KMS-11 (cell line): ENCODE measurements at regions not wholly inside any gene's neighbourhood (a gene's known extent, or its start where the extent isn't known, plus 50 kb on each side); places are given as distances from the start of the nearest gene placed in this dataset.

Experiments used
- H2AFZ ChIP-seq: fragments of 200-600 bp; sonication (generic); 2 replicates; pipeline ENCODE4 v1.6.1; 2016; ENCODE audit warnings: antibody characterized with exemption, mixed run types, low read depth
- H3K27ac ChIP-seq: fragments of 200-600 bp; sonication (generic); 2 replicates; pipeline ENCODE4 v1.6.1; 2016; ENCODE audit warnings: mild to moderate bottlenecking, mixed run types
- H3K27me3 ChIP-seq: fragments of 200-600 bp; sonication (generic); 2 replicates; pipeline ENCODE4 v1.6.1; 2017; ENCODE audit warnings: mild to moderate bottlenecking, low read depth, mixed run types, moderate library complexity; ENCODE audit not compliant: insufficient read depth
- H3K36me3 ChIP-seq: fragments of 200-600 bp; sonication (generic); 2 replicates; pipeline ENCODE4 v1.6.1; 2017; ENCODE audit warnings: mild to moderate bottlenecking, mixed run types; ENCODE audit not compliant: insufficient read depth
- H3K4me1 ChIP-seq: fragments of 200-600 bp; sonication (generic); 2 replicates; pipeline ENCODE4 v1.6.1; 2016; ENCODE audit warnings: mild to moderate bottlenecking, low read depth, mixed run types; ENCODE audit not compliant: poor library complexity, severe bottlenecking
- H3K4me2 ChIP-seq: fragments of 200-600 bp; sonication (generic); 2 replicates; pipeline ENCODE4 v1.7.0; 2016; ENCODE audit warnings: mild to moderate bottlenecking, mixed run types
- H3K4me3 ChIP-seq: fragments of 200-600 bp; sonication (generic); IDR thresholded peaks from 2 replicates; pipeline ENCODE4 v1.6.1; 2017; ENCODE audit warnings: low read depth, low read length, mixed read lengths; ENCODE audit not compliant: insufficient read depth
- H3K79me2 ChIP-seq: fragments of 200-600 bp; sonication (generic); 2 replicates; pipeline ENCODE4 v1.6.1; 2016; ENCODE audit warnings: low read depth, mixed run types; ENCODE audit not compliant: insufficient read depth
- H3K9ac ChIP-seq: fragments of 200-600 bp; sonication (generic); 2 replicates; pipeline ENCODE4 v1.6.1; 2016; ENCODE audit warnings: mild to moderate bottlenecking, mixed run types
- H4K20me1 ChIP-seq: fragments of 200-600 bp; sonication (generic); 2 replicates; pipeline ENCODE4 v1.6.1; 2016; ENCODE audit warnings: mild to moderate bottlenecking, mixed run types; ENCODE audit not compliant: insufficient read depth
- TF ChIP-seq, protein P1 (sequence below): fragments of 200-600 bp; sonication (generic); conservative IDR thresholded peaks from 2 replicates; pipeline ENCODE4 v1.6.1; 2017; ENCODE audit warnings: low read depth, mild to moderate bottlenecking, antibody characterized with exemption, low read length, moderate library complexity, mixed read lengths

DNA sequence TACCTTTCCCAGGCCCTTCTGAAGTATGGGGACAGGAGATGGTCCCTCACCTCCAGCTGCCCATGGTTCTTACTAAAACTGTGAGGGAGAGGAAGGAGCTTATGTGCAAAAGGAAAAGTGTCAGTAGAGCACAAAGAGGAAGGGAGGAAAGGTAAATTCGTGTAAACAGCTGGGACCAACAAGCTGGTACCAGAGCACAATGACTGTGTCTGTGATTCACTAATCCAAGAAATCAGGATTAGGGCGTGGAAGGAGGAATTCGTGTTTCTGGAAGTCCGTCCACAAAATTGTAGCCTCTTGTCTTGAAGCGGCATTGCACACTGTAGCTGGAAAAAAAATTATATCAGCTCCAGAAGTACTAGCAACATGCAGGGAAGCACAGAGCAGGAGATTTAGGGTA is 129.0 kb upstream of the RREB1 start:
- Histone ChIP-seq H3K4me3 (no peak overlapping the region), H4K20me1 (no peaks in the 10 kb centered on the region), H3K27ac (no peak overlapping the region), H3K4me2 (no peak overlapping the region), H3K79me2 (no peaks in the 10 kb centered on the region), H3K36me3 (no peaks in the 10 kb centered on the region), H3K4me1 (no peaks in the 10 kb centered on the region), H2AFZ (no peak overlapping the region), H3K27me3 (no peaks in the 10 kb centered on the region), H3K9ac (no peak overlapping the region)
- TF ChIP-seq, protein P1, sequence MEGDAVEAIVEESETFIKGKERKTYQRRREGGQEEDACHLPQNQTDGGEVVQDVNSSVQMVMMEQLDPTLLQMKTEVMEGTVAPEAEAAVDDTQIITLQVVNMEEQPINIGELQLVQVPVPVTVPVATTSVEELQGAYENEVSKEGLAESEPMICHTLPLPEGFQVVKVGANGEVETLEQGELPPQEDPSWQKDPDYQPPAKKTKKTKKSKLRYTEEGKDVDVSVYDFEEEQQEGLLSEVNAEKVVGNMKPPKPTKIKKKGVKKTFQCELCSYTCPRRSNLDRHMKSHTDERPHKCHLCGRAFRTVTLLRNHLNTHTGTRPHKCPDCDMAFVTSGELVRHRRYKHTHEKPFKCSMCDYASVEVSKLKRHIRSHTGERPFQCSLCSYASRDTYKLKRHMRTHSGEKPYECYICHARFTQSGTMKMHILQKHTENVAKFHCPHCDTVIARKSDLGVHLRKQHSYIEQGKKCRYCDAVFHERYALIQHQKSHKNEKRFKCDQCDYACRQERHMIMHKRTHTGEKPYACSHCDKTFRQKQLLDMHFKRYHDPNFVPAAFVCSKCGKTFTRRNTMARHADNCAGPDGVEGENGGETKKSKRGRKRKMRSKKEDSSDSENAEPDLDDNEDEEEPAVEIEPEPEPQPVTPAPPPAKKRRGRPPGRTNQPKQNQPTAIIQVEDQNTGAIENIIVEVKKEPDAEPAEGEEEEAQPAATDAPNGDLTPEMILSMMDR: no peak

DNA sequence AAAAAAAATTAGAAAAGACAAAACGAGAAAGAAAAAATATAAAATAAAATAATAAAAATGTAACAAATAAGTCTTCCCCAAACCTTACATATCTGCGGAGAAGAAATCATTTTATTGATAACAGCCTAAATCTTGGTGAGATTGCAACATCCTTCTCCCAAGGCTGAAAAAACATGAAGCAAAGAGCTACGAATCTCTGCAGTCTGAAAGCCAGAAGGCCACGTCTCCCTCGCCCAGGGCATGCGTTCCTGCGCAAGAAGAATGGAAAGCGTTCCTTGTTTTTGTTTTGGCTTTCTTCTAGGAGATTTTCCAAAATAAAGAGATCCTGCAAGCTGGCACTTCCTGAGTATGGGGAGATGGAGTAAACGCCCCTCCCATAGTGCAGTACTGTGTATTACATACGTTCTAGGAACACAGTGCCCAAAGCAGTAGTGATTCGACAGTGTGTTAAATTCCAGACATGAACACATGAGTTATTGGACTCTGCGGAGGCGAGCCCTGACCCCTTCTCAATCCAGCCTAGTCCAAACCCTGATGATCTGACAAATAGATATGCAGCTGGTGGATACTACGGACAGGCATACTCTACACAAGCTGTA is 126.7 kb upstream of the RREB1 start:
- Histone ChIP-seq H3K4me1 (no peaks in the 10 kb centered on the region), H3K4me3 (no peak overlapping the region), H3K9ac (no peak overlapping the region), H3K79me2 (no peaks in the 10 kb centered on the region), H3K27me3 (no peaks in the 10 kb centered on the region), H3K4me2 (no peak overlapping the region), H4K20me1 (no peaks in the 10 kb centered on the region), H3K36me3 (no peaks in the 10 kb centered on the region), H3K27ac (no peak overlapping the region), H2AFZ (no peak overlapping the region)
- TF ChIP-seq, protein P1: no peak

DNA sequence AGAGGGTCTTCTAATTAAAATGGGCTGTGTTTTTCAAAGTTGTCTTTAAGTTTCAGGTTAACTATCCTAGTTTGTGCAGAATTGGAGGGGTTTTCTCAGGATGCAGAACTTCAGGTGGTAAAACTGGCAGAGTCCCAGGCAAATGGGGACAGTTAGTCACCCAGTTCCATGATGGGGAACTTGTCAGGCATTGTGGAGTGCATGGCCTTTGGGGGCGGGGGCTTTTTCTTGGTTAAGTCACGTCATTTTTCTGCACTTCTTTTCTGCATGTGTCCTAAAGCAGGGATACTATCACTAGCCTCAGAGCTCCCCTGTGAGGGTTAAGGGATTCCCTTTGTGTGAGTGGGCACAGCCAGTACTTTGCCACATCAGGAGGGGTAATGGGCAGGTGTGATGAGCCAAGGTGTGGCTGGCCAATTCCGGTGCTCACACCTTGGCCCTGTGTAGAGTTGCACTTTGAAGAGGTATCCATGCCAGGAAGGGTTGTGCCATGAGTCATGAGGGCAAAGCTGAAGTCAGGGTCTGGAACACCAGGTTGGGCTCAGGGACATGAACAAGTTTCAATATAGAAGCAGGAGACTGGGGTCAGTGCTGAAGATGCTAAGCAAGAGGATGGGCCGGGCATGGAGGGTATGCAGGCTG is 126.0 kb upstream of the RREB1 start:
- H3K4me2 ChIP-seq: no peak overlapping the region
- H4K20me1 ChIP-seq: no peaks in the 10 kb centered on the region
- H3K4me3 ChIP-seq: no peak overlapping the region
- TF ChIP-seq, protein P1: no peak
- H3K36me3 ChIP-seq: no peaks in the 10 kb centered on the region
- H3K27me3 ChIP-seq: no peaks in the 10 kb centered on the region
- H2AFZ ChIP-seq: no peak overlapping the region
- H3K4me1 ChIP-seq: no peaks in the 10 kb centered on the region
- no peaks in the 10 kb centered on the region for H3K79me2 ChIP-seq
- no peak overlapping the region for H3K27ac ChIP-seq
- H3K9ac ChIP-seq: no peak overlapping the region

DNA sequence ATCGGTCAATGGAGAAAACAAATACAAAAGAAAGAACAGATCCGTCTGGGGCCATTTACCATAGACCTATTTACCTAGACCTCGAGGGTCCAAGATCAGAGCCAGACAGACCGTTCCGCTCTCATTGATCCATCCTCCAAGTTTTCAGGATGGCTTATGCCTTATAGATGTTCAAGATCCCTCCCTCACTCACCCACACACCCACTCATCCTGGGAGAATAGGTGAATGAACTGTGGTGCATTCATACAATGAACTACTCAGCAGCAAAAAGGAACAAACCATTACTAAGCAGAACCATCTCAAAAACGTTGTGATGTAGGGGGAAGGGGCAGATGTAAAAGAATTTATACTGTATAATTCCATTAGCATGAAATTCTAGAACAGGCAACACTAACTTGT is 125.1 kb upstream of the RREB1 start:
- Histone ChIP-seq H4K20me1 (no peaks in the 10 kb centered on the region), H3K9ac (no peak overlapping the region), H3K27ac (no peak overlapping the region), H3K4me1 (no peaks in the 10 kb centered on the region), H3K36me3 (no peaks in the 10 kb centered on the region), H3K4me2 (no peak overlapping the region), H3K79me2 (no peaks in the 10 kb centered on the region), H2AFZ (no peak overlapping the region), H3K27me3 (no peaks in the 10 kb centered on the region), H3K4me3 (no peak overlapping the region)
- TF ChIP-seq, protein P1: no peak
